CD14-positive monocyte (primary cell): ENCODE measurements at regions not wholly inside any gene's neighbourhood (a gene's known extent, or its start where the extent isn't known, plus 50 kb on each side); places are given as distances from the start of the nearest gene placed in this dataset.

ENCODE experiments used
- DNase-seq, 3 donors: peaks; one replicate each; pipeline ENCODE4 v3.0.0-alpha.2; 2011 to 2022
- H2AFZ ChIP-seq: 2 replicates; pipeline ENCODE4 v1.6.0; 2012; ENCODE audit warnings: mild to moderate bottlenecking, low read depth, low read length, inconsistent platforms; ENCODE audit not compliant: insufficient read depth, poor library complexity, severe bottlenecking
- H3K27ac ChIP-seq, 2 donors: 1 replicate in 1 of 2; 2 replicates in 1 of 2; pipeline ENCODE4 v1.5.1; 2012 to 2013; ENCODE audit warnings: low read length in 2 of 2, control low read depth in 1 of 2, inconsistent platforms in 1 of 2, low read depth in 1 of 2, mild to moderate bottlenecking in 1 of 2
- H3K27me3 ChIP-seq, 2 donors: one replicate each; pipeline versions ENCODE4 v1.6.0 to v1.6.1; 2011 to 2013; ENCODE audit warnings: low read length in 2 of 2; ENCODE audit not compliant: control insufficient read depth in 2 of 2, insufficient read depth in 2 of 2
- H3K36me3 ChIP-seq, 2 donors: replicated peaks in 1 of 2; 1 replicate in 1 of 2; 2 replicates in 1 of 2; pipeline versions ENCODE4 v1.5.1 to v1.6.1; 2012 to 2013; ENCODE audit warnings: low read length in 2 of 2, control low read depth in 1 of 2, inconsistent platforms in 1 of 2, mild to moderate bottlenecking in 1 of 2; ENCODE audit not compliant: insufficient read depth in 2 of 2, control insufficient read depth in 1 of 2
- H3K4me1 ChIP-seq, 2 donors: 1 replicate in 1 of 2; 2 replicates in 1 of 2; pipeline versions ENCODE4 v1.5.1 to v1.6.1; 2012 to 2013; ENCODE audit warnings: low read length in 2 of 2, control low read depth in 1 of 2, inconsistent platforms in 1 of 2, mild to moderate bottlenecking in 1 of 2, moderate library complexity in 1 of 2; ENCODE audit not compliant: insufficient read depth in 2 of 2, control insufficient read depth in 1 of 2
- H3K4me2 ChIP-seq: replicated peaks from 2 replicates; pipeline ENCODE3; 2012; ENCODE audit warnings: low read length, moderate library complexity, mild to moderate bottlenecking; ENCODE audit not compliant: poor library complexity, severe bottlenecking; ENCODE audit errors: extremely low read depth
- H3K4me3 ChIP-seq, 3 experiments: fragments of 200-600 bp in 1 of 3; sonication (generic) in 1 of 3; replicated peaks in 1 of 3; 1 replicate in 2 of 3; 2 replicates in 1 of 3; pipeline ENCODE4 v1.5.1; 2011 to 2013; ENCODE audit warnings: low read length in 3 of 3, mild to moderate bottlenecking in 3 of 3, control low read depth in 2 of 3, low read depth in 2 of 3, inconsistent platforms in 1 of 3, moderate library complexity in 1 of 3
- H3K79me2 ChIP-seq: 2 replicates; pipeline ENCODE4 v1.6.0; 2012; ENCODE audit warnings: mild to moderate bottlenecking, control low read depth, inconsistent platforms, low read length, moderate library complexity; ENCODE audit not compliant: insufficient read depth
- H3K9ac ChIP-seq: 2 replicates; pipeline ENCODE4 v1.6.0; 2017; ENCODE audit warnings: low read length, mild to moderate bottlenecking; ENCODE audit not compliant: insufficient read depth, poor library complexity, severe bottlenecking
- H3K9me3 ChIP-seq, 2 donors: replicated peaks in 1 of 2; 1 replicate in 1 of 2; 2 replicates in 1 of 2; pipeline versions ENCODE4 v1.5.1 to v1.6.1; 2012 to 2013; ENCODE audit warnings: low read length in 2 of 2, control low read depth in 1 of 2; ENCODE audit not compliant: control insufficient read depth in 1 of 2, insufficient read depth in 1 of 2
- H4K20me1 ChIP-seq: 2 replicates; pipeline ENCODE4 v1.6.0; 2012; ENCODE audit warnings: mild to moderate bottlenecking, low read length, control low read depth, moderate library complexity; ENCODE audit not compliant: insufficient read depth
- H3K27ac Mint-ChIP-seq, 7 donors: one replicate each; pipeline ENCODE4 v1.8.0; 2020; ENCODE audit warnings: mild to moderate bottlenecking in 7 of 7, mixed read lengths in 7 of 7, moderate library complexity in 6 of 7, inconsistent platforms in 2 of 7
- H3K27me3 Mint-ChIP-seq, 3 donors: one replicate each; pipeline ENCODE4 v1.8.0; 2021 to 2022; ENCODE audit warnings: low read depth in 3 of 3, mild to moderate bottlenecking in 3 of 3, mixed read lengths in 3 of 3, moderate library complexity in 3 of 3, inconsistent platforms in 1 of 3
- H3K36me3 Mint-ChIP-seq, 2 donors: one replicate each; pipeline ENCODE4 v1.8.0; 2020; ENCODE audit warnings: mixed read lengths in 2 of 2, inconsistent platforms in 1 of 2, mild to moderate bottlenecking in 1 of 2
- H3K4me1 Mint-ChIP-seq: one replicate; pipeline ENCODE4 v1.8.0; 2020; ENCODE audit warnings: mild to moderate bottlenecking, mixed read lengths
- H3K4me3 Mint-ChIP-seq, 2 donors: one replicate each; pipeline ENCODE4 v1.8.0; 2020; ENCODE audit warnings: mild to moderate bottlenecking in 2 of 2, mixed read lengths in 2 of 2, moderate library complexity in 1 of 2
- H3K9me3 Mint-ChIP-seq, 7 donors: one replicate each; pipeline ENCODE4 v1.8.0; 2020 to 2022; ENCODE audit warnings: mixed read lengths in 7 of 7, mild to moderate bottlenecking in 6 of 7, moderate library complexity in 6 of 7, inconsistent platforms in 2 of 7
- WGBS: methylation state at CpG from one replicate; pipeline ENCODE4 v1.1.5; 2013; ENCODE audit warnings: missing lambda C conversion rate; ENCODE audit not compliant: insufficient coverage; 5-methylcytosine and 5-hydroxymethylcytosine counted together
- intact Hi-C, 2 donors: fragments of 100-400 bp; cut with micrococcal nuclease; formaldehyde crosslinking; loops; one replicate each; pipeline versions ENCODE4 v1.15.0 to v1.15.1; 2023
- TF ChIP-seq, protein P1 (sequence below): fragments of 200-600 bp; IDR thresholded peaks from one replicate; pipeline ENCODE4 v1.8.0; 2022; ENCODE audit warnings: antibody characterized with exemption, mild to moderate bottlenecking

GRCh38 chr6:66145867-66146266, 438.8 kb upstream of the EYS start:
- no peaks in the 10 kb centered on the region for H3K4me1 Mint-ChIP-seq
- H3K9me3 Mint-ChIP-seq, result peaks cover 7 to 28% (median 15%) of the 10 kb centered on the region in 7 donors
- TF ChIP-seq, protein P1, sequence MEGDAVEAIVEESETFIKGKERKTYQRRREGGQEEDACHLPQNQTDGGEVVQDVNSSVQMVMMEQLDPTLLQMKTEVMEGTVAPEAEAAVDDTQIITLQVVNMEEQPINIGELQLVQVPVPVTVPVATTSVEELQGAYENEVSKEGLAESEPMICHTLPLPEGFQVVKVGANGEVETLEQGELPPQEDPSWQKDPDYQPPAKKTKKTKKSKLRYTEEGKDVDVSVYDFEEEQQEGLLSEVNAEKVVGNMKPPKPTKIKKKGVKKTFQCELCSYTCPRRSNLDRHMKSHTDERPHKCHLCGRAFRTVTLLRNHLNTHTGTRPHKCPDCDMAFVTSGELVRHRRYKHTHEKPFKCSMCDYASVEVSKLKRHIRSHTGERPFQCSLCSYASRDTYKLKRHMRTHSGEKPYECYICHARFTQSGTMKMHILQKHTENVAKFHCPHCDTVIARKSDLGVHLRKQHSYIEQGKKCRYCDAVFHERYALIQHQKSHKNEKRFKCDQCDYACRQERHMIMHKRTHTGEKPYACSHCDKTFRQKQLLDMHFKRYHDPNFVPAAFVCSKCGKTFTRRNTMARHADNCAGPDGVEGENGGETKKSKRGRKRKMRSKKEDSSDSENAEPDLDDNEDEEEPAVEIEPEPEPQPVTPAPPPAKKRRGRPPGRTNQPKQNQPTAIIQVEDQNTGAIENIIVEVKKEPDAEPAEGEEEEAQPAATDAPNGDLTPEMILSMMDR, result no peak
- no peak overlapping the region for H3K27ac Mint-ChIP-seq
- H3K9ac ChIP-seq, result no peak overlapping the region
- H3K27me3 Mint-ChIP-seq, result no peaks in the 10 kb centered on the region
- H3K27ac ChIP-seq, result no peak overlapping the region
- H3K79me2 ChIP-seq, result no peaks in the 10 kb centered on the region
- H3K36me3 ChIP-seq, result no peaks in the 10 kb centered on the region
- H4K20me1 ChIP-seq, result no peaks in the 10 kb centered on the region
- WGBS, result 80% methylated on average over 1 of the region's 8 CpGs
- H3K9me3 ChIP-seq, result peaks cover 32 to 34% of the 10 kb centered on the region in 2 donors
- no peaks in the 10 kb centered on the region for H3K27me3 ChIP-seq
- no peak overlapping the region for H3K4me3 Mint-ChIP-seq
- H3K4me3 ChIP-seq, result no peak overlapping the region
- no peak overlapping the region for H3K4me2 ChIP-seq
- no peaks in the 10 kb centered on the region for H3K4me1 ChIP-seq
- H2AFZ ChIP-seq, result no peak overlapping the region
- intact Hi-C loops, result no loop called here
- no peak for DNase-seq
- no peaks in the 10 kb centered on the region for H3K36me3 Mint-ChIP-seq

DNA sequence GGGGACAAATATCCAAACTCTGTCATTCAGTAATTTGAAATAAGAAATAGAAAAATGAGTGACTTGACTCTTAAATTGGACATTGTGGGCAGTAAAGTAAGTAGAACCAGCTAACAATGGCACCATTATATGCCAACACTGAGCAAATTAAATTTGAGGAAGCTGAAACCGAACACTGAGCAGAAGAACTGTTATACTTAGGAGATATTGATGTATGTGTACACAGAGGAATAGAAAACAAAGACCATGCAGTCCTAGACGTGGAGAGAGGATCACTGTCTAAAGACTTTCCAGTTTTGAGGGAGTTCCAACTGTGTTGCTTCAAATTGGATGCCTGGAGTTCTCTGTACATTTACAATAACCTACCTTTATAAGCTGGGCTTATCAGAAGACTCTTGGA, 427.0 kb upstream of the EYS start:
- no peaks in the 10 kb centered on the region for H3K4me1 Mint-ChIP-seq
- H3K4me2 ChIP-seq, result no peak overlapping the region
- no peak overlapping the region for H3K4me3 ChIP-seq
- H4K20me1 ChIP-seq, result no peaks in the 10 kb centered on the region
- H3K9ac ChIP-seq, result no peak overlapping the region
- no peaks in the 10 kb centered on the region for H3K36me3 Mint-ChIP-seq
- WGBS, result no CpG with 5 or more reads among the region's 2 CpGs
- H3K4me3 Mint-ChIP-seq, result no peak overlapping the region
- no peaks in the 10 kb centered on the region for H3K36me3 ChIP-seq
- intact Hi-C loops, result no loop called here
- no peaks in the 10 kb centered on the region for H3K4me1 ChIP-seq
- peaks cover 0 to 11% (median 6%) of the 10 kb centered on the region in 7 donors for H3K9me3 Mint-ChIP-seq
- peaks cover 22 to 27% of the 10 kb centered on the region in 2 donors for H3K9me3 ChIP-seq
- no peak overlapping the region for H3K27ac ChIP-seq
- no peaks in the 10 kb centered on the region for H3K27me3 ChIP-seq
- TF ChIP-seq, protein P1, result no peak
- H3K27ac Mint-ChIP-seq, result no peak overlapping the region
- no peak for DNase-seq
- H3K27me3 Mint-ChIP-seq, result no peaks in the 10 kb centered on the region
- no peak overlapping the region for H2AFZ ChIP-seq
- no peaks in the 10 kb centered on the region for H3K79me2 ChIP-seq
